ENCODE measurements at regions not wholly inside any gene's neighbourhood (a gene's known extent, or its start where the extent isn't known, plus 50 kb on each side); places are given as distances from the start of the nearest gene placed in this dataset.

DNA sequence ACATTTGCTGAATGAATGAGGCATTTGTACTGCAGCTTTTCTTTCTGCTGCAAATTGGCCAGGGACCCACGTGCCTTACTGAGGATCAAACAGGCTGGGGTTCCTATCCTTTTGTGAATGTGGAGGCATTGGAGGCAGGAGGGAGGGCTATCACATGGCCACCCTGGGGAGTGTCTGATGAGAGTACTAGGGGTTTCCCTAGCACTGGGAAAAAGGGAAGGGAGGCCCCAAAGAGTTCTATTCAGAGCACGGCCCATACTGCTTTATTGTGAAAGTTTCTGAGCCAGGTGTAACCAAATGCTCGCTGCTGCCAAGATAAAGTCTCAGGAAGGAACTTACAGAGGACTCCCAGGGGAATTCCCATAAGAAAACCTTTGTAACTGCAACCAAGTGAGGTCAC, 78.4 kb upstream of the ANO1 start:
- no peak for DNase-seq

DNA sequence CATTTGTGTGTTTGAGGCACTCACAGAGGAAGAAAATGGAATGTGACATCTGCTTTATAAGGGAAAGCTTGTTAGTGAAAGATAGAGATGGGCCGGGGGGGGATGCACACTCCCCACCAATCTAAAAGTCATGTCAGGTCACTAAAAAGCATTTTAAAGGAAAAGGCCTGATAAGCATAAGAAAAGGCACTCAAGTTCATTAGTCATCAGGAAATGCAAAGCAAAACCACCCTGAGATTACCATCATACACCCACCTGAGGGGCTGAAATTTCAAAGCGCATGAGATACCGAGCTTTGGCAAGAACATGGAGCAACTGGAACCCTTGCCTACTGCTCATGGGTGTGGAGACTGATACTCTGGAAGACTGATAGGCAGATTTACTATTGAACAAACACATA, 77.9 kb upstream of the ANO1 start:
- DNase-seq: no peak

DNA sequence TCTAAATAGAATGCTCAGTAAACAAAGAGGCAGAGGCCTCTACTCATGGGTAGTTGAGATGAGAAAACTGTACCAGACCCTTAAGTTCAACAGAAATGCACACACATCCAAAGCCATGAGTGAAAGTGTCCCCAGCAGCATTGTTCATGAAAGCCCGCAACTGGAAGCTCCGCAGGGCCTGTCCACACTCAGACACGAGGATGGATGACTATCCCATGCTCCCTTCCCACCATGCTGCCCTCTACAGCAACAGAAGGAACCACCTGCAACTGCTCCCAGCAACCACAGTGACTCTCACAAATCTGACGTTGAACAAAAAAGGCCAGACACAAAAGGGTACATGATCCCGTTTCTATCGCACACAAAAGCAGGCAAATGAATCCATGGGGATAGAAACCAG, 76.9 kb upstream of the ANO1 start:
- DNase-seq: no peak

DNA sequence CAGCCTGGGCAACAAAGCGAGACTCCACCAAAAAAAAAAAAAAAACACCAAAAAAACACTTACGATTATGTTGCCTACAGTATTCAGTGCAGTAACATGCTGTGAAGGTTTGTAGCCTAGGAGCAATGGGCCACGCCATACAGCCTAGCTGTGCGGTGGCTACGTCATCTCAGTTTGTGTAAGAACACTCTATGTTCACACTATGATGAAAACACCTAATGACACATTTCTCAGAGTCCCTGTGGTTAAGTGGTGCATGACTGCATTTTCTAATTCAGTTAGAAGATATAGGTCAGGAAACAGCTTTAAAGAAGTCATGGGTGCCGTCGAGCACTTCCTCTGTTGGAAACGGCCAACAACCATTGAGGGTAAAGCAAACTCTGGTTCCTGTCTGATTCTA, 75.7 kb upstream of the ANO1 start:
- no peak for DNase-seq

DNA sequence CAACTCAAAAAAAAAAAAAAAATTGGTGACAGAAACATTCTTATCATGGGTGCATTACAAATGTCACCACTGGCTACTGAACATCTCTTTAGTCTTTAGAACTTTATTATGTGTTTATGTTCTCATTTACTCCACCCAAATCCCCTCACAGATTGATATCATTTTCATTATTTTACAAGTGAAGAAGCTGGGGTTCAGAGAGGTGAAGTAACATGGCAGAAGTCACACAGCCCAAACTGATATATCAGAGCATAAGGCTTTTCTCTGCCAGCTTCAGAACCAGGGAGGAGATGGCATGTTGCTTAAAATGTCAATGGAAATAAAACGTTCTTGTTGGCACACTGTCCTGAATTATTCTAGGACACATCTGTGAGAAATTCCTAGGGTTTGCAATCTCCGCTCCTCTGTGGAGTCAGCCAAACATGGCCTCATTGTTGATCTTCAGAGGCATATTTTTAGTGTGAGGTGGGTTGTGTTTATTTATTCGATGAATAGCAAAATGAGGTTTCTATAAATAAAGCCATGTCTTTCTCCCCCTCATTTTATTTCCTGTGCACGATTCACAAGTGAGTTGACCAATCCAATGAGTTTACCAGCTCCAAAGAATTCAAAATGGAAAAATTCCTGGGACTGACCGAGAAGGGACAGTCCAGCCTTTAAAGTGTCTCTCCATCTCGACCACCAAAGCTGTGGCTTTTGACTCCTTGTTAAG, 72.9 kb upstream of the ANO1 start:
- DNase-seq: peak; percentile 39

DNA sequence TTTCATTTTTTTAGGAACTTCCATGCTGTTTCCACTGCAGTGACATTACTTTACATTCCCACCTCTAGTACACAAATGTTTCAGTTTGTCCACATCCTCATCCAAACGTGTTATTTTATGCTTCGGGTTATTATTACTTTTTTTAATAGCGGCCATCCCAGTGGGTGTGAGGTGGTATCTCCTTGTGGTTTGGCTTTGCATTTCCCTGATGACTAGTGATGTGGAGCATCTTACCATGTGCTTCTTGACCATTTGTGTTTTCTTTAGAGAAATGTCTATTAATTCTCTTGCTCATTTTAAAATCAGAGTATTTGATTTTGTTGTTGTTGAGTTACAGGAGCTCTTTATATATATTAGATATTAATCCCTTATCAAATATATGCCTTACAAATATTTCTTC, 70.3 kb upstream of the ANO1 start:
- DNase-seq: no peak

DNA sequence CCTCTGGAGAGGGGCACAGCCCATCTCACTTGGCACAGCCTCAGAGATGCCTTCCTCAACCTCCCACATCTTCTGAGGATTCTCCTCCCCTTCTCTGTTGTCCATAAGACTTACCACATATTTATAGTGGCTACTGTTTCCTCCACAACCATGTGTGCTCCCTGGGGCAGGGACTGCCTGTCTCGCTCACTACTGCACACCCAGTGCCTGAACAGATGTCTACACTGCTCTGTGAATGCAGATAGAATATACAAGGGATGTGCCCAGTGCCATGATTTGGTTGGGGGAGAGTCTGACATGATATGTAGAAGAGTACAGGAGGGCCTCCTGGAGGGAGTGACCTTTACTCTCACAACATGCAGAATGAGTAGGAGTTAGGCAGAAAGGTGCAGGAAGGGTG, 67.3 kb upstream of the ANO1 start:
- DNase-seq: no peak

DNA sequence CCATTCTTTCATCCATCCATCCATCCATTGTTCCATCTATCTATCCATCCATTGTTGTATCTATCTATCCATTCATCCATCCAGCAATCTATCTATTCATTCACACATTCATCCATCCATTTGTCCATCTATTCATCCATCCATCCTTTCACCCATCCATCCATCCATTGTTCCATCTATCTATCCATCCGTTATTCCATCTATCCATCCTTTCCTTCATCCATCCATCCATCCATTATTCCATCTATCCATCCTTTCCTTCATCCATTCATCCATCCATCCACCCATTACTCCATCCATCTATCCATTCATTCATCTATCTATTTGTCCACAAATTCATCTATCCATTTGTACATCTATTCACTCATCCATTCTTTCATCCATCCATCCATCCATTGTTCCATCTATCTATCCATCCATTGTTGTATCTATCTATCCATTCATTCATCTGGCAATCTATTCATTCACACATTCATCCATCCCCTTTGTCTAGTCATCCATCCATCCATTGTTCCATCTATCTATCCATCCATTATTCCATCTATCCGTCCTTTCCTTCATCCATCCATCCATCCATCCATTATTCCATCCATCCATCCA, 65.9 kb upstream of the ANO1 start:
- DNase-seq: no peak

DNA sequence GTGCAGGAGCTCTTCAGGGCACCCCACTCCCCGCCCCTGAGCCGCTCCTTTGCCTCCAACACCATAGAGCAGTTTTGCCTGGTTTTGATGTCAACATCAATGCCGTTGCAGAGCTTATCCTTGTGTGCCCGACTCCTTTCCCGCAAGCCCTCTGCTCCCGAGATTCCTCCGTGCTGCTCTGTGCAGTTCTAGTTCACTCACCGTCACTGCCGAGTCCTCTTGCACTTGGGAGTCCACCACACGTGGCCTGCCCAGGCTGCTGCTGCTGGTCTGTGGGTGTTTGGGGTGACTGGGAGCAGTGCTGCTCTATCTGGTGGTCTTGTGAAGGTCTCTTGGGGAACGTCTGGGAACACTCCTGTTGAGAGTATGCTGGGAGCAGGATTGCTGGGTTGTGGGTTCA, 63.8 kb upstream of the ANO1 start:
- DNase-seq: no peak

DNA sequence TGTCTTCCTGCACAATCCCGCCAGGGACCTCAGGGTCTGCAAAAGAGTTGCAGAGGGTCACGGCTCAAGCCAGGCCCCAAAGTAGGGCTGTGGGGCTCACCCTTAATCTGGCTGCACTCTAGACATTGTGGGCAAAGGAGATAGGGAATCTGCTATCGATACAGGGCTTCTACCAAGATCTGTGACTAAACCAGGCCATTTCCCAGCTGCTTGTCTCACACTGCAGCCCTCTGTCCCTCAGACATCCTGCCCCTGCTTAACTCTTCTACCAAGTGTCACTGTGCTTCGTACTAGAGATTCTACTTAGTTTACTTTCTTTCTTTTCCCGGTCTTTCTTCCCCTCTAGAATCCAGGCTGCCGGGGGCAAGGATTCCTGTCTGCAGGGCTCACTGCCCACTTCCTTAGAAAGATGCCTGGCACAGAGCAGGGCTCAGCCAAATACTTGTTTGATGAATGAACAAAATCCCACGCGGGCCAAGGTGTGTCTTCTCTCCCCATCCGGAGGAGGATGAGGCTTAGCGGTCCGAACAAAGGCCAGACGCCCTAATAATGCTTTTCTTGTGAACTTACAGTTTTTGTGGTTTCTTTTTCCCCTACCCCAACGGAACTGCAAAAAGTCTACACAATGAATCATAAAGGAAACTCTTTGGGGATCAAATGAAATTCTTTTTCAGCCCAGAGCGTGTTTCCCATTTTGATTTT, 61.3 kb upstream of the ANO1 start:
- peak; percentile 48 for DNase-seq

DNA sequence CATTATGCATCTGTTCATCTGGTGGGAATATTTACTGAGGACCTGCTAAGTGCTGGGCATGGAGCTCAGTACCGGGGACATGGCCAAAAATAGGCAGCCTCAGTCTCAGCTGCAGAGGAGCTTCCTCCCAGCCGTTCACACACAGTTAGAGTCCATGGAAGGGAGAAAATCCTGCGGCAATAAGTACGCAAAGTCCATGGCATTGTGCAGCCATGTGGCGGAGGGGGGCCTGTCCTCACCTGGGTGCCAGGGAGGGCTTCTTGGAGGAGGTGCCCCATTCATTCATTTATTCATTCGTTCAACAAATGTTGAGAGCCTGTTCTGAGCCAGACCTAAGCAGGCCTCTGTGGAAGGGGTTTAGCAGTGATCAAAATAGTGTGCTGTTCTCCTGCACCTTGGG, 59.3 kb upstream of the ANO1 start:
- DNase-seq: no peak

DNA sequence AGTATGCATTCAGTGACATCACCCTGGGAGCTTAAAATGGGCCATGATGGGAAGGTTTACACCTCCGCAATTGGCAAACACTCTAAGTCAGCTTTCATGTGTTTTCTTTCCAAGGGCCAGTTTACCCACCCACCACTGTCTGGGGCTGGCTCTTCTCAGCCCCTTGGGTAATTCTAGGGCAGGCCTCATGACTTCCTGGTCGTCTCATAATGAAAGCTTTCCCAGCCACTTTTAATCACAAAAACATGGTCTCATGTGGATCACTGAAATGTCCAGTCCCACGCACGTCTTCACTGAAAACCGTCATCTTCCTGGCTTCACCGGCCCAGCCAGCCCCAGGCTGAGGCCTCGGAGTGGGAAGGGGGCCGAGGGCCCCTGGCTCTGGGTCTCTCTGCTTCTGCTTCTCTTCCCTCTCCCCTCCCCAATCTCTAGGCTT, 58.5 kb upstream of the ANO1 start:
- DNase-seq: no peak

DNA sequence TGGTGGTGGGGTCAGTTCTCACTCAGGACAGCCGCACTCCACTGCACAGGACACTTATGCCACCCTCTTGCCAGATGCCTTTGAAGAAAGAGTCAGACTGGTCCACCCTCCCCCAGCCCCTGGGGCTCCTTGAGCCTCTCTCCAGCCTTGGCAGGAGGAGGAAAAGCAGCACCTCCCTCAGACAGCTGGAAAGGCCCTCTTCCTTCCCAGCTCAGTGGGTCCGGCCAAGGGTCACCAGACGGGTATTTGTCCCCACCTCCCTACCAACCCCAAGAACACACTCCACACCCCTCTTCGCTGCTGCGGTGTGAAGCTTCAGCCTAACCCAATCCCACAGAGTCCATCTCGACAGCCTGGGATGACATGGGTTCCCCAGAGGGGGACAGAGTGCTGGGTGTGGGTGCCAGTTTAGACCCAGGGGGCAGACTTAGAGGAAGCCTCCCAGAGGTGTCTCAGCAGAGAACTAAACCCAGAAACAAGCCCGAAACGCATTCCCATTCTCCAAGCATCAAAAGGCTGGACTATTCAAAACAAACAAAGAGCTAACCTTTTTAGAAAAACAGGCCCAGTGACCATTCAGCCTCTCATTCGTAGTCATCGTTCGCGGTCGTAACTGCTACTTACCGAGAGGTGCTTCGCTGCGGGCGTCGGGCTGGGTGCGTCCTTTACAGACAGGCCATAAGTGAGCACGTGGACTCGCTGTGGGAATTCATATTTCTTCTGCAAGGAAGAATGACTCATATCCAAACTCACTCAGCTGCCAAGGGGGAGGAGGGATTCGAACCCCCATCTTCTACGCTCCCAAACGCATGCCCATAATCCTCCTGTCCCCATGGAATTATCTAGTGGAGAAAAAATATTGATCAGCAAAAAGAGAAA, 57.5 kb upstream of the ANO1 start:
- DNase-seq: no peak

DNA sequence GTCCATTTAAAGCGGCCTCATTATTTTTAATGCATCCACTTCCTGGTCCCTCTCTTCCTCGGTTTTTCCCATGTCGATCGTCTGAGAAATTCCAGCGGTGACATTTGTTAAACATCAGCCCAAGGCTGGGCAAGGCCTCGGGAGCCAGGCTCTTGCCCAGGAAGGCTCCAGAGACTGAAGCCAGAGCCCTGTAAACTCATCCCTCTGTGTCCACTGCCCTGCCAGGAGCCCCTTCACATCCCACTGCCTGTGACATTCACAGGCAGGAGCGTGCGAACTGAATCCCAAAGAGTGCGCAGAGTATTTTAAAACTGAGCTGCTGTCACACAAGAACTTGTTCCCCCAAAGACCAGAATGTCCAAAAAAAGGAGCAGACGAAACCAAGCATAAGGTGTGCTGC, 56.5 kb upstream of the ANO1 start:
- DNase-seq: no peak

DNA sequence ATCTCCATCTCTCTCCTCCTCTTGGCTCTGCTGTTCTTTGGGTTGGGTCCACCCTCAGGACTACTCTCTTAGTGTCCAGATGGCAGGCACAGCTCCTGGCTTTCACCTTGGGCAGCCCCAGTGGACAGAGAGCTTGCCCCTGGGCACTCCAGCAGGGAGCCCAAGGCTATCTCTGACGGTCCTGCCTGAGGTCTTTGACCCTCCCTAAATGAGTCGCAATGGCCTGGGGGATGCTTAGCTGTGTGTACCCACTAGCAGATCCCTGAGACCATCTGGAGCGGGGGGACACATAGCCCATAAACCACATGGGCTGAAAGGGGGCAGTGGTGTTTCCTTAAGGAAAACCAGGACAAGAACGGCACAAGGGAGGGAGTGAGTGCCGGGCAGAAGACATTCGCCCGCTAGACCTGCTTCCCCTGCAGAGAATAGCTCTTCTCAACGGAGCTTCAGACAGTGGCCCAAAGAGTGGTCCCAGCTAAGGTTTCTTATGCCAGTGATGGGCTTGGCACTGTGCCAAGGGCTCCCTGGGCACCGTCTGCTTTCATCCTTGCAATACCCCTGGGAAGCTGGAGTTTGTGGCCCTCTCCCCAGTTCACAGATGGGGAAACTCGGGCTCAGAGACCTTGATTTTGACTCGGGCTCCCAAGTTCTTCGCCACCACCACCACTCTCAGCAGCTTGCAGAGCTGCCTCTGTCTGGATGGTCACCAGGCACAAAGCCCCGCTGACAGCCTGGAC, 53.9 kb upstream of the ANO1 start:
- DNase-seq: no peak

DNA sequence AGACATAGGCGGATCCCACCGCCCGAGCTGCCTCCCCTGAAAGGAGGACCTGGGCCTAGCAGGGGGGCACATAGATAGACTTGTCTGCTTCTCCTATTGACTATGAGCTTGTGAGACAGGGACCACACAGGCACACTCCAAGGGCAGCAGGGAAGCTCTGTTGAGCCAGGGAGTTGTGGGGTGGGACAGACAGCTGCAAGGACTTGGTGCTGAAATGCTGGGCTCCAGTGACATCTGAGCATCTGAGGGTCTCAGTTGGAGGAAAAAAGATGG, 53.4 kb upstream of the ANO1 start:
- no peak for DNase-seq

DNA sequence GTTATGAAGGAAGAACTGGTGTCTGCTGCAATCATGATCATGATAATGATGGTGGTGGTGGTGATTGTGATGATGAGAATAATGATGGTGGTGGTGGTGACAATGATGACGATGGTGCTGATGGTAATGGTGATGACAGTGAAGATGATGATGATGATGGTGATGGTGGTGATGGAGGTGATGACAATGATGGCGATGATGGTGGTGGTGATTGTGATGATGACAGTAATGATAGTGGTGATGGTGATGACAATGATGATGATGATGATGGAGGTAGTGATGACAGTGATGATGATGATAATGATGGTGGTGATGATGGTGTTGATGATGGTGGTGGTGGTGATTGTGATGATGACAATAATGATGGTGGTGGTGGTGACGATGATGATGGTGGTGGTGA, 52.8 kb upstream of the ANO1 start:
- no peak for DNase-seq

DNA sequence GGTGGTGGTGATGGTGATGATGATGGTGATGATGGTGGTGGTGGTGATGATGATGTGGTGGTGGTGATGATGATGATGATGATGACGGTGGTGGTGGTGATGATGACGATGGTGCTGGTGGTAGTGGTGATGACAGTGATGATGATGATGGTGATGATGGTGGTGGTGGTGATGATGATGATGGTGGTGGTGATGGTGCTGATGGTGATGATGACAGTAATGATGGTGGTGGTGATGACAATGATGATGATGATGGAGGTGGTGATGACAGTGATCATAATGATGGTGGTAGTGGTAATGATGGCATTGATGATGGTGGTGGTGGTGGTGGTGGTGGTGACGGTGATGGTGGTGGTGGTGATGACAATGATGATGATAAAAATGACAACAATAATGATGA, 52.1 kb upstream of the ANO1 start:
- no peak for DNase-seq

DNA sequence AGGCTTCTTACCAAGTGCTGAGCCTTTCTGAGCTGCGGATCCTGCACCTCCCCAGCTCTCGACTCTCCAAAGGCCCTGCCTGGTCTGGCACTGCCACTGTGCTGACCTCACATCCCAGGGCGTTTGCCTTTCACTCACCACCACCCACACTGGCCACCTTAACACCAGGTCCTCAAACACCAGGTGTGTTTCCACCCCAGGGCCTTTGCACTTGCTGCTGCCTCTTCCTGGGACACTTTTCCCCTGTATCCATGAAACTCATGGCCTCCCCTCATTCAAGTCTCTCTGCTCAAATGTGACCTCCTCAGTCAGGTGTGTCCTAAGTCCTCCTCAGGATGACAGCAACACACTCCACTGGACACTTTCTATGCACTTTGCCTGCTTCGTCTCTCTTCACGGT, 51.4 kb upstream of the ANO1 start:
- no peak for DNase-seq

DNA sequence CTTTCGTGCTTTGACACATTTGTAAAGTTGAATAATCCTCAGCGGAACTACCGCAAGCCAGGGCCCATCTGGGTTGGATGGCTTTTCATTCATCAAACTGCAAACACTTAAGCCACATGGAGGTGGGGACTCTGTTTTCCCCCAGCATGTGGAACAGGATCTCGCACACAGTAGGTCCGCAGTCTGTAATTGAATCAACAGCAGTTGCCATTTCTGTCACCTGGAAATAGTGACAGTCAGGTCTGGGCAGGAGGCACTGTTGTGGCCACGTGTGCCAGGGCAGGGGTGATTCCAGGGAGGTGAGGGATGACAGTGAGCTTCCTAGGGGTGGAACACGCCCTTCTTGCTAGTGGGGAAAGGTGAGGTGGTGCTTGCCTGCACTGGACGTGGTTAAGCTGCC, 50.7 kb upstream of the ANO1 start:
- DNase-seq: no peak

DNA sequence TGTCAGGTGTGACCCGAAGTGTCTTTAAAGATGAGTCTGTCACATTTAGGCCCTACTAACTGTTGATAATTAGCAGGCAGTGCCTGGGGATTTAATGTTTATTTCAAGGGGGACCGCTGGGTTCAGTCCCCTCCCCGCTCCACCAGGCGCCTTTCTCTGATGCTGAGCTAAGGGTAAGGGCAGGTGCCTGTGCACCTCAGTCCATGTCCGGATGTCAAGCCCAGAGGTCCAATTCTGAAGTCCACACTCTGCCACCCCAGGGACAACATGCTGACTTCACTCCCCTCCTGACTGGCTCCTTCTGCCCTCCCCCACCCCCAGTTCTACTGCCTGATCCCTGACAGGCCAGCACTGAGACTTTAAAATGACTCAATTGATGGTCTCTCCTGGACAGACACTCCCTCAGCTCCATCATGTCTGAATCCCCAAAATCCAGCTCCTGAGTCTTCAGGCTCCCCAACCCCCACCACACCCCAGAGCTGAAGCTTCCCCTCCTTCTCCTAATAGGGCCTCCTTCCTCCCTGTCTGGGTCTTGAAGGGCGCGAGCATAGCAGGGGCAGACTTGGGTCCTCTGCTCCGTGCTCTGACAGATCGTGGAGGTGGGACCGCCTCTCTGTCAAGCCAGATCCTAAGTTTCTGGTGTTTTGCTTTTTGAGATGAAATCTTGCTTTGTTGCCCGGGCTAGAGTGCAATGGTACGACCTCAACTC, 49.8 kb upstream of the ANO1 start:
- DNase-seq: no peak

Measured in fibroblast of skin of scalp (primary cell).